ENCODE measurements at regions not wholly inside any gene's neighbourhood (a gene's known extent, or its start where the extent isn't known, plus 50 kb on each side); places are given as distances from the start of the nearest gene placed in this dataset.

DNA sequence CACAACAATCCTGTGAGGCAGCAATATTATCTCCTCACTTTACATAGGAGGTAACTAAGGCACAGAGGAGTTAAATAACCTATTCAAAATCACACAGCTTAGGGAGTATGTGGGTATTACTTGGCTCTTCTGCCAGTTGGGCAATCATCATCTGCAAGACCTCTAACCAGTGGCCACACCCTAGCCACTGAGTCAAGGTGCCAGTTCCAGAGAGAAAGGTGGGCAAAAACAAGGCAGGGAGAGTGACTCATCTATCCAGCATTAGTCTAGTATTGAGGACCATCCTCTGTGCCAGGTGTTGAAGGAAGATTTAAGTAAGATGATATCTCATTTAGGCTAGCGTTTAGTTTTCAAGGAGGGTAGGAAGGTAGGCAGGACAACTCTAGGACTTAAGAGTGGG is 113.9 kb upstream of the EOLA2 start:
- H3K9ac ChIP-seq (ENCODE audit: low read length), result no peak overlapping the region
- H3F3A ChIP-seq (ENCODE audit: low read length, unreplicated experiment), result no peaks in the 10 kb centered on the region
- ATAC-seq, result no peak
- ChIA-PET POLR2A (ENCODE audit: unreplicated experiment) (no interaction called here), CTCF (no interaction called here)
- no peaks in the 10 kb centered on the region for H3K36me3 ChIP-seq (ENCODE audit: low read depth, low read length)
- BruUV-seq (replicated peaks), result no TSS peak
- no peak for TF ChIP-seq EZH2 (IDR thresholded peaks at IDR 0.05; ENCODE audit: low read length, unreplicated experiment)
- no peak for TF ChIP-seq EZH2phosphoT487 (IDR thresholded peaks at IDR 0.05; ENCODE audit: borderline replicate concordance, low read length)
- TF ChIP-seq, protein P1, sequence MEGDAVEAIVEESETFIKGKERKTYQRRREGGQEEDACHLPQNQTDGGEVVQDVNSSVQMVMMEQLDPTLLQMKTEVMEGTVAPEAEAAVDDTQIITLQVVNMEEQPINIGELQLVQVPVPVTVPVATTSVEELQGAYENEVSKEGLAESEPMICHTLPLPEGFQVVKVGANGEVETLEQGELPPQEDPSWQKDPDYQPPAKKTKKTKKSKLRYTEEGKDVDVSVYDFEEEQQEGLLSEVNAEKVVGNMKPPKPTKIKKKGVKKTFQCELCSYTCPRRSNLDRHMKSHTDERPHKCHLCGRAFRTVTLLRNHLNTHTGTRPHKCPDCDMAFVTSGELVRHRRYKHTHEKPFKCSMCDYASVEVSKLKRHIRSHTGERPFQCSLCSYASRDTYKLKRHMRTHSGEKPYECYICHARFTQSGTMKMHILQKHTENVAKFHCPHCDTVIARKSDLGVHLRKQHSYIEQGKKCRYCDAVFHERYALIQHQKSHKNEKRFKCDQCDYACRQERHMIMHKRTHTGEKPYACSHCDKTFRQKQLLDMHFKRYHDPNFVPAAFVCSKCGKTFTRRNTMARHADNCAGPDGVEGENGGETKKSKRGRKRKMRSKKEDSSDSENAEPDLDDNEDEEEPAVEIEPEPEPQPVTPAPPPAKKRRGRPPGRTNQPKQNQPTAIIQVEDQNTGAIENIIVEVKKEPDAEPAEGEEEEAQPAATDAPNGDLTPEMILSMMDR (conservative IDR thresholded peaks at IDR 0.05; ENCODE audit: low read depth, low read length), result no peak
- no peaks in the 10 kb centered on the region for H3K79me2 ChIP-seq (ENCODE audit: low read length)
- H3K9me3 ChIP-seq (ENCODE audit: low read length), result no peaks in the 10 kb centered on the region
- H3K4me2 ChIP-seq (ENCODE audit: low read length), result no peak overlapping the region
- H3K9me2 ChIP-seq (replicated peaks; ENCODE audit: low read length), result no peaks in the 10 kb centered on the region
- no peaks in the 10 kb centered on the region for H3K27me3 ChIP-seq (ENCODE audit: low read length)
- H2AFZ ChIP-seq (ENCODE audit: low read length), result no peak overlapping the region
- H3K4me3 ChIP-seq (ENCODE audit: low read length), result no peak overlapping the region
- H4K20me1 ChIP-seq (ENCODE audit: low read length), result no peaks in the 10 kb centered on the region
- intact Hi-C loops (cut with micrococcal nuclease), result loop anchor here (10.0 kb wide), 1 partner anchor 433 kb away; no protein-coding TSS in a partner anchor
- peak; percentile 20 for DNase-seq
- peaks cover 30% of the 10 kb centered on the region for H3K4me1 ChIP-seq (ENCODE audit: insufficient read depth, low read length)
- no peak overlapping the region for H3K27ac ChIP-seq (ENCODE audit: low read length)

DNA sequence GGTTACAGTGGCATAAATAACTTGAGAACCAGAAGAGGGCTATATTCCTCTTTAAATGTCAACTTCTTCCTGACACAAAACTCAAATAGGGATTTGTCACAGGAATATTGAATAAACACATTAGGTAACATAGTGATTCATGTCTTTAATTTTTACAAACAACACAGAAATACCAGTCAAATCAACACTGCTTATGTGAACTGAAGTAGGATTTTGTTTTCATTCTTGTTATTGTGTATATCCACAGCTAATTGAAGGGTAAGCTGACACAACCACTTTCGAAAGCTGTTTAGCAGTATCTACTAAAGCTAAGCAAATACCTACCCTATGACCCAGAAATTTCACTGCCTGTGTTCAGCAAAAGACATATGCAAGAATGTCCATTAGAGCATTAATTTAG is 120.4 kb upstream of the EOLA2 start:
- Histone ChIP-seq H2AFZ (ENCODE audit: low read length) (no peak overlapping the region), H4K20me1 (ENCODE audit: low read length) (no peaks in the 10 kb centered on the region), H3K4me3 (ENCODE audit: low read length) (no peak overlapping the region), H3K9me3 (ENCODE audit: low read length) (no peaks in the 10 kb centered on the region), H3K27ac (ENCODE audit: low read length) (no peak overlapping the region), H3K79me2 (ENCODE audit: low read length) (no peaks in the 10 kb centered on the region), H3K4me1 (ENCODE audit: insufficient read depth, low read length) (peaks cover 29% of the 10 kb centered on the region), H3K27me3 (ENCODE audit: low read length) (no peaks in the 10 kb centered on the region), H3K9me2 (replicated peaks; ENCODE audit: low read length) (no peaks in the 10 kb centered on the region), H3K36me3 (ENCODE audit: low read depth, low read length) (no peaks in the 10 kb centered on the region), H3F3A (ENCODE audit: low read length, unreplicated experiment) (no peaks in the 10 kb centered on the region), H3K4me2 (ENCODE audit: low read length) (peak overlapping the region; percentile 19), H3K9ac (ENCODE audit: low read length) (no peak overlapping the region)
- no TSS peak for BruUV-seq (replicated peaks)
- ChIA-PET POLR2A (ENCODE audit: unreplicated experiment) (interaction anchor here (0.5 kb wide), 1 partner anchor 589 kb away, joined by 4 read pairs; no protein-coding TSS in a partner anchor), CTCF (no interaction called here)
- peak; percentile 44; the same call in 1 of the 2 replicates for ATAC-seq
- peak; percentile 34 for DNase-seq
- TF ChIP-seq EZH2 (IDR thresholded peaks at IDR 0.05; ENCODE audit: low read length, unreplicated experiment) (no peak), EZH2phosphoT487 (IDR thresholded peaks at IDR 0.05; ENCODE audit: borderline replicate concordance, low read length) (no peak)
- TF ChIP-seq, protein P1 (conservative IDR thresholded peaks at IDR 0.05; ENCODE audit: low read depth, low read length), result no peak; the same call in 1 of the 2 replicates
- intact Hi-C loops (cut with micrococcal nuclease), result loop anchor here (10.0 kb wide), 1 partner anchor 426 kb away; no protein-coding TSS in a partner anchor

DNA sequence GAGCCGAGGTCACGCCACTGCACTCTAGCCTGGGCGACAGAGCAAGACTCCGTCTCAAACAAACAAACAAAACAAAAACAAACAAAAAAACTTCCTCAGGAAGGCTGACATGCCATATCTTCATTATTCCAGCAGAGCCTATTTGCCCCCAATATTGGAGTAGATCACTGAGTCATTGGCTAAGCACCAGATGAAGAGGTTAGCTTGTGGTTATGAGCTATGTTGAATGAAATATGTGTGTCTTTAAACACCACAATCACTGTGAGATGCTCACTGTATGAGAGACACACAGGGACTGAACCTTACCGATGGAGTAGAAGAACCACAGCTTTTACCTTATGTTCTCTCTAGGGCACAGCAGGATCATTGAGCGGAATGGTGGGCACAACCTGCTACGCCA is 122.1 kb upstream of the EOLA2 start:
- no peaks in the 10 kb centered on the region for H3K9me3 ChIP-seq (ENCODE audit: low read length)
- H4K20me1 ChIP-seq (ENCODE audit: low read length), result no peaks in the 10 kb centered on the region
- no peaks in the 10 kb centered on the region for H3K27me3 ChIP-seq (ENCODE audit: low read length)
- no peak overlapping the region for H3K4me2 ChIP-seq (ENCODE audit: low read length)
- ChIA-PET CTCF (no interaction called here), POLR2A (ENCODE audit: unreplicated experiment) (no interaction called here)
- intact Hi-C loops (cut with micrococcal nuclease), result no loop called here
- no TSS peak for BruUV-seq (replicated peaks)
- H3K9ac ChIP-seq (ENCODE audit: low read length), result no peak overlapping the region
- H2AFZ ChIP-seq (ENCODE audit: low read length), result no peak overlapping the region
- no peak overlapping the region for H3K4me3 ChIP-seq (ENCODE audit: low read length)
- H3K9me2 ChIP-seq (replicated peaks; ENCODE audit: low read length), result no peaks in the 10 kb centered on the region
- H3F3A ChIP-seq (ENCODE audit: low read length, unreplicated experiment), result no peaks in the 10 kb centered on the region
- H3K36me3 ChIP-seq (ENCODE audit: low read depth, low read length), result no peaks in the 10 kb centered on the region
- H3K4me1 ChIP-seq (ENCODE audit: insufficient read depth, low read length), result peaks cover 35% of the 10 kb centered on the region
- H3K27ac ChIP-seq (ENCODE audit: low read length), result no peak overlapping the region
- TF ChIP-seq EZH2phosphoT487 (IDR thresholded peaks at IDR 0.05; ENCODE audit: borderline replicate concordance, low read length), result no peak
- TF ChIP-seq, protein P1 (conservative IDR thresholded peaks at IDR 0.05; ENCODE audit: low read depth, low read length), result no peak
- TF ChIP-seq EZH2 (IDR thresholded peaks at IDR 0.05; ENCODE audit: low read length, unreplicated experiment), result no peak
- H3K79me2 ChIP-seq (ENCODE audit: low read length), result no peaks in the 10 kb centered on the region
- ATAC-seq (no peak), DNase-seq (peak; percentile 43)

Measured in PC-3 (cell line).